ENCODE measurements at regions not wholly inside any gene's neighbourhood (a gene's known extent, or its start where the extent isn't known, plus 50 kb on each side); places are given as distances from the start of the nearest gene placed in this dataset.

DNA sequence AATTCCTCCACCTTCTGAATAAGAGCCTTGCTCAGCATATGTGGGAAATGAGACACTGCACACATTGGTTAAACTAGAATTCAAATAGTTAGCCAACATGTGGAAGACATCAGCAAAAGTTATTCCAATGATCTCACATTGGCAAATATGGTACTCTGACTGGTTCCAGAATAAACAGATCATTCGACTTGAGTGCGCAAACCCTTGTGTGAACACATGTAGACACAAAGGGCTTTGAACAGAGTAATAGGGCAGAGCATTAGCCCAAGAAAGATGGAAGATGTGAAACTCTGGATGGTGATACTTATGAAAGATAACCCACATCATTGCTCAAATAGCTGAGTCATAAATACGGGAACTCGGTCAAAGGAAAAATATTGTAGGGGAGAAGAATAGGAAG is 1133.4 kb upstream of the SEL1L start:
- no peaks in the 10 kb centered on the region for H3K4me1 ChIP-seq (ENCODE audit: control insufficient read depth in 1 of 2, insufficient read depth in 2 of 2, low read length in 2 of 2)
- no peak overlapping the region for H3K4me3 Mint-ChIP-seq
- H2AFZ ChIP-seq (ENCODE audit: insufficient read depth, low read depth, low read length, poor library complexity, severe bottlenecking): no peak overlapping the region
- no peak overlapping the region for H3K27ac Mint-ChIP-seq
- no peaks in the 10 kb centered on the region for H4K20me1 ChIP-seq (ENCODE audit: insufficient read depth, low read length)
- no peak overlapping the region for H3K27ac ChIP-seq (ENCODE audit: low read depth in 1 of 2, low read length in 2 of 2)
- H3K79me2 ChIP-seq (ENCODE audit: insufficient read depth, low read length): no peaks in the 10 kb centered on the region
- WGBS (ENCODE audit: insufficient coverage): 92% methylated on average over 2 of the region's 4 CpGs
- TF ChIP-seq, protein P1, sequence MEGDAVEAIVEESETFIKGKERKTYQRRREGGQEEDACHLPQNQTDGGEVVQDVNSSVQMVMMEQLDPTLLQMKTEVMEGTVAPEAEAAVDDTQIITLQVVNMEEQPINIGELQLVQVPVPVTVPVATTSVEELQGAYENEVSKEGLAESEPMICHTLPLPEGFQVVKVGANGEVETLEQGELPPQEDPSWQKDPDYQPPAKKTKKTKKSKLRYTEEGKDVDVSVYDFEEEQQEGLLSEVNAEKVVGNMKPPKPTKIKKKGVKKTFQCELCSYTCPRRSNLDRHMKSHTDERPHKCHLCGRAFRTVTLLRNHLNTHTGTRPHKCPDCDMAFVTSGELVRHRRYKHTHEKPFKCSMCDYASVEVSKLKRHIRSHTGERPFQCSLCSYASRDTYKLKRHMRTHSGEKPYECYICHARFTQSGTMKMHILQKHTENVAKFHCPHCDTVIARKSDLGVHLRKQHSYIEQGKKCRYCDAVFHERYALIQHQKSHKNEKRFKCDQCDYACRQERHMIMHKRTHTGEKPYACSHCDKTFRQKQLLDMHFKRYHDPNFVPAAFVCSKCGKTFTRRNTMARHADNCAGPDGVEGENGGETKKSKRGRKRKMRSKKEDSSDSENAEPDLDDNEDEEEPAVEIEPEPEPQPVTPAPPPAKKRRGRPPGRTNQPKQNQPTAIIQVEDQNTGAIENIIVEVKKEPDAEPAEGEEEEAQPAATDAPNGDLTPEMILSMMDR (IDR thresholded peaks at IDR 0.05): no peak
- H3K27me3 Mint-ChIP-seq (ENCODE audit: low read depth in 3 of 3): peaks cover 0 to 2% (median 0%) of the 10 kb centered on the region in 3 donors
- H3K9me3 Mint-ChIP-seq: peaks cover 0 to 3% (median 0%) of the 10 kb centered on the region in 7 donors
- no peak overlapping the region for H3K9ac ChIP-seq (ENCODE audit: insufficient read depth, low read length, poor library complexity, severe bottlenecking)
- H3K4me3 ChIP-seq (replicated peaks in 1 of 3; ENCODE audit: low read depth in 2 of 3, low read length in 3 of 3): no peak overlapping the region
- no peaks in the 10 kb centered on the region for H3K9me3 ChIP-seq (replicated peaks in 1 of 2; ENCODE audit: control insufficient read depth in 1 of 2, insufficient read depth in 1 of 2, low read length in 2 of 2)
- no peaks in the 10 kb centered on the region for H3K36me3 ChIP-seq (replicated peaks in 1 of 2; ENCODE audit: control insufficient read depth in 1 of 2, insufficient read depth in 2 of 2, low read length in 2 of 2)
- intact Hi-C loops (cut with micrococcal nuclease): no loop called here
- H3K27me3 ChIP-seq (ENCODE audit: control insufficient read depth in 2 of 2, insufficient read depth in 2 of 2, low read length in 2 of 2): no peaks in the 10 kb centered on the region
- H3K4me1 Mint-ChIP-seq: no peaks in the 10 kb centered on the region
- no peak for DNase-seq
- H3K4me2 ChIP-seq (replicated peaks; ENCODE audit: extremely low read depth, low read length, poor library complexity, severe bottlenecking): no peak overlapping the region
- no peaks in the 10 kb centered on the region for H3K36me3 Mint-ChIP-seq

DNA sequence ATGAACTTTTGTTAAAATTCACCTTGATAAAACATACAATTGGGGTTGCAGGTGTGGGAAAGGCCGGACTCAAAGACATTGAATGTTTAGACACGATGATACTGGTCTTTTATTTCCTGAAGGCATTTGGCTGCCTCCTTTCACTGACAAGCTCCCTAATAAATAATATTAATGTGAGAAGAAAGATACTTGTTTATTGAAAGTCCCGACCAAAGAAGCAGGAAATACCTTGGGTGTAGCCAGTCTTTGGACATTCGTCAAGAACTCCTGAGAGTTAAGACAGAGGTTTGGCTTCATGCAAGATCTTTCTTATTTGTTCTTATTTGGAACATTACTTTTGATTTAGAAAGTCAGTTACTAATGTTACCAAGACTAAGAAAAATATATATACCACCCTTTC is 1133.8 kb upstream of the SEL1L start:
- no peaks in the 10 kb centered on the region for H3K4me1 ChIP-seq (ENCODE audit: control insufficient read depth in 1 of 2, insufficient read depth in 2 of 2, low read length in 2 of 2)
- no peak overlapping the region for H3K4me2 ChIP-seq (replicated peaks; ENCODE audit: extremely low read depth, low read length, poor library complexity, severe bottlenecking)
- WGBS (ENCODE audit: insufficient coverage): no CpG with 5 or more reads among the region's 4 CpGs
- H2AFZ ChIP-seq (ENCODE audit: insufficient read depth, low read depth, low read length, poor library complexity, severe bottlenecking): no peak overlapping the region
- intact Hi-C loops (cut with micrococcal nuclease): no loop called here
- Mint-ChIP-seq H3K27me3 (ENCODE audit: low read depth in 3 of 3) (peaks cover 0 to 2% (median 0%) of the 10 kb centered on the region in 3 donors), H3K36me3 (no peaks in the 10 kb centered on the region), H3K9me3 (peaks cover 0 to 3% (median 0%) of the 10 kb centered on the region in 7 donors), H3K4me1 (no peaks in the 10 kb centered on the region), H3K27ac (no peak overlapping the region), H3K4me3 (no peak overlapping the region)
- H3K9me3 ChIP-seq (replicated peaks in 1 of 2; ENCODE audit: control insufficient read depth in 1 of 2, insufficient read depth in 1 of 2, low read length in 2 of 2): no peaks in the 10 kb centered on the region
- no peaks in the 10 kb centered on the region for H3K79me2 ChIP-seq (ENCODE audit: insufficient read depth, low read length)
- H3K27me3 ChIP-seq (ENCODE audit: control insufficient read depth in 2 of 2, insufficient read depth in 2 of 2, low read length in 2 of 2): no peaks in the 10 kb centered on the region
- H4K20me1 ChIP-seq (ENCODE audit: insufficient read depth, low read length): no peaks in the 10 kb centered on the region
- H3K9ac ChIP-seq (ENCODE audit: insufficient read depth, low read length, poor library complexity, severe bottlenecking): no peak overlapping the region
- H3K36me3 ChIP-seq (replicated peaks in 1 of 2; ENCODE audit: control insufficient read depth in 1 of 2, insufficient read depth in 2 of 2, low read length in 2 of 2): no peaks in the 10 kb centered on the region
- DNase-seq: no peak
- H3K27ac ChIP-seq (ENCODE audit: low read depth in 1 of 2, low read length in 2 of 2): no peak overlapping the region
- TF ChIP-seq, protein P1 (IDR thresholded peaks at IDR 0.05): no peak
- H3K4me3 ChIP-seq (replicated peaks in 1 of 3; ENCODE audit: low read depth in 2 of 3, low read length in 3 of 3): no peak overlapping the region

Measured in CD14-positive monocyte (primary cell).